Stomach (tissue), 8 donors: ENCODE measurements at regions not wholly inside any gene's neighbourhood (a gene's known extent, or its start where the extent isn't known, plus 50 kb on each side); places are given as distances from the start of the nearest gene placed in this dataset.

Experiments
- DNase-seq, 2 donors: peaks; one replicate each; pipeline versions ENCODE4 v3.0.0 to v3.0.0-alpha.2; 2013 to 2019
- H3K27ac ChIP-seq, 5 donors: fragments of 200-600 bp in 4 of 5; sonication (generic) in 4 of 5; one replicate each; pipeline ENCODE4 v1.5.1; 2013 to 2019; ENCODE audit warnings: mild to moderate bottlenecking in 1 of 5, moderate library complexity in 1 of 5
- H3K27me3 ChIP-seq, 3 donors: fragments of 200-600 bp; sonication (generic); one replicate each; pipeline ENCODE4 v1.5.1; 2017 to 2019; ENCODE audit warnings: mixed run types in 1 of 3
- H3K36me3 ChIP-seq, 4 donors: fragments of 200-600 bp; sonication (generic); 1 replicate in 3 of 4; 2 replicates in 1 of 4; pipeline ENCODE4 v1.5.1; 2016 to 2019
- H3K4me1 ChIP-seq, 4 donors: fragments of 200-600 bp; sonication (generic); one replicate each; pipeline ENCODE4 v1.5.1; 2016 to 2019
- H3K4me3 ChIP-seq, 4 donors: fragments of 200-600 bp; sonication (generic) in 3 of 4; one replicate each; pipeline ENCODE4 v1.5.1; 2016 to 2019; ENCODE audit warnings: mild to moderate bottlenecking in 1 of 4
- H3K9me3 ChIP-seq, 4 donors: fragments of 200-600 bp; sonication (generic); one replicate each; pipeline ENCODE4 v1.5.1; 2016 to 2019
- CTCF ChIP-seq, 7 experiments: fragments of 450-650 bp in 4 of 7; fragments of 200-600 bp in 3 of 7; sonication (generic) in 3 of 7; IDR thresholded peaks; one replicate each; pipeline ENCODE4 v1.5.1; 2016 to 2019; ENCODE audit warnings: antibody characterized with exemption in 7 of 7, control low read depth in 2 of 7, mild to moderate bottlenecking in 1 of 7
- EP300 ChIP-seq: sonication (generic); formaldehyde crosslinking; IDR thresholded peaks from one replicate; pipeline ENCODE4 v1.6.1; 2017; ENCODE audit warnings: antibody characterized with exemption
- POLR2A ChIP-seq, 4 donors: fragments of 450-650 bp; IDR thresholded peaks; one replicate each; pipeline ENCODE4 v1.6.1; 2016; ENCODE audit warnings: antibody characterized with exemption in 4 of 4, control low read depth in 2 of 4, mild to moderate bottlenecking in 1 of 4, moderate library complexity in 1 of 4
- POLR2AphosphoS5 ChIP-seq, 3 donors: sonication (generic); formaldehyde crosslinking; IDR thresholded peaks; one replicate each; pipeline ENCODE4 v1.6.1; 2016; ENCODE audit warnings: antibody characterized with exemption in 3 of 3
- WGBS, 5 donors: extraction: QIAGEN DNeasy Blood & Tissue Kit in 3 of 5; methylation state at CpG; one replicate each; pipeline versions ENCODE4 v1.1.5 to v1.1.7; 2013 to 2018; 5-methylcytosine and 5-hydroxymethylcytosine counted together
- intact Hi-C: fragments of 100-400 bp; cut with DNase I; formaldehyde crosslinking; loops from one replicate; pipeline ENCODE4 v1.15.1; 2023; ENCODE audit warnings: low total_unique reads
- donor health status: healthy with polysubstance abuse.
- donor health status: Bipolar disorder and iron deficiency.
- donor health status: healthy.

GRCh38 chr12:25645427-25645826 is 92.3 kb upstream of the LMNTD1 start:
- Histone ChIP-seq H3K4me3 (no peak overlapping the region), H3K9me3 (no peaks in the 10 kb centered on the region), H3K27me3 (no peaks in the 10 kb centered on the region), H3K36me3 (no peaks in the 10 kb centered on the region), H3K4me1 (no peaks in the 10 kb centered on the region), H3K27ac (no peak overlapping the region)
- TF ChIP-seq POLR2A (IDR thresholded peaks at IDR 0.05), result no peak
- no peak for TF ChIP-seq POLR2AphosphoS5 (IDR thresholded peaks at IDR 0.05)
- no peak for TF ChIP-seq EP300
- no peak for TF ChIP-seq CTCF (IDR thresholded peaks at IDR 0.05)
- intact Hi-C loops, result no loop called here
- 56 to 75% (median 62%) methylated on average over 4 of the region's 4 CpGs for WGBS, 5 donors
- DNase-seq, result no peak

- no peak for TF ChIP-seq POLR2AphosphoS5 (IDR thresholded peaks at IDR 0.05)
- no peak for TF ChIP-seq POLR2A (IDR thresholded peaks at IDR 0.05)
- TF ChIP-seq EP300, result no peak
- TF ChIP-seq CTCF (IDR thresholded peaks at IDR 0.05), result no peak
- H3K27ac ChIP-seq, result no peak overlapping the region
- 69 to 85% (median 78%) methylated on average over 1 of the region's 1 CpG for WGBS, 5 donors
- no peaks in the 10 kb centered on the region for H3K9me3 ChIP-seq
- DNase-seq, result no peak
- H3K4me1 ChIP-seq, result no peaks in the 10 kb centered on the region
- no peaks in the 10 kb centered on the region for H3K27me3 ChIP-seq
- intact Hi-C loops, result no loop called here
- no peak overlapping the region for H3K4me3 ChIP-seq
- no peaks in the 10 kb centered on the region for H3K36me3 ChIP-seq
These were observed 98.8 kb upstream of the LMNTD1 start for GRCh38 chr12:25651931-25652330.

- H3K36me3 ChIP-seq, result no peaks in the 10 kb centered on the region
- no peaks in the 10 kb centered on the region for H3K27me3 ChIP-seq
- no peak overlapping the region for H3K4me3 ChIP-seq
- intact Hi-C loops, result no loop called here
- H3K4me1 ChIP-seq, result no peaks in the 10 kb centered on the region
- no peak for TF ChIP-seq POLR2AphosphoS5 (IDR thresholded peaks at IDR 0.05)
- TF ChIP-seq CTCF (IDR thresholded peaks at IDR 0.05), result no peak
- no peak for TF ChIP-seq POLR2A (IDR thresholded peaks at IDR 0.05)
- TF ChIP-seq EP300, result no peak
- WGBS, 5 donors, result 75 to 89% (median 83%) methylated on average over 2 of the region's 2 CpGs
- no peak overlapping the region for H3K27ac ChIP-seq
- H3K9me3 ChIP-seq, result no peaks in the 10 kb centered on the region
- no peak for DNase-seq
These were observed 99.3 kb upstream of the LMNTD1 start for GRCh38 chr12:25652371-25652770.

- TF ChIP-seq POLR2A (IDR thresholded peaks at IDR 0.05), result no peak
- no peak for TF ChIP-seq EP300
- no peak for TF ChIP-seq CTCF (IDR thresholded peaks at IDR 0.05)
- no peak for TF ChIP-seq POLR2AphosphoS5 (IDR thresholded peaks at IDR 0.05)
- H3K4me3 ChIP-seq, result no peak overlapping the region
- intact Hi-C loops, result no loop called here
- no peaks in the 10 kb centered on the region for H3K36me3 ChIP-seq
- no peak overlapping the region for H3K27ac ChIP-seq
- H3K9me3 ChIP-seq, result no peaks in the 10 kb centered on the region
- H3K27me3 ChIP-seq, result no peaks in the 10 kb centered on the region
- H3K4me1 ChIP-seq, result no peaks in the 10 kb centered on the region
- peak in 1 of 2 donors; percentile 56 for DNase-seq
- 59 to 78% (median 67%) methylated on average over 8 of the region's 8 CpGs for WGBS, 5 donors
These were observed 100.5 kb upstream of the LMNTD1 start for GRCh38 chr12:25653487-25654175.
